GM19328 (cell line): ENCODE measurements at regions not wholly inside any gene's neighbourhood (a gene's known extent, or its start where the extent isn't known, plus 50 kb on each side); places are given as distances from the start of the nearest gene placed in this dataset.

Experiments used
- ATAC-seq: cut with Tn5 transposase; IDR thresholded peaks from one replicate; pipeline ENCODE4 v1.9.1; 2021; ENCODE audit warnings: mild to moderate bottlenecking, moderate library complexity; ENCODE audit not compliant: unreplicated experiment

DNA sequence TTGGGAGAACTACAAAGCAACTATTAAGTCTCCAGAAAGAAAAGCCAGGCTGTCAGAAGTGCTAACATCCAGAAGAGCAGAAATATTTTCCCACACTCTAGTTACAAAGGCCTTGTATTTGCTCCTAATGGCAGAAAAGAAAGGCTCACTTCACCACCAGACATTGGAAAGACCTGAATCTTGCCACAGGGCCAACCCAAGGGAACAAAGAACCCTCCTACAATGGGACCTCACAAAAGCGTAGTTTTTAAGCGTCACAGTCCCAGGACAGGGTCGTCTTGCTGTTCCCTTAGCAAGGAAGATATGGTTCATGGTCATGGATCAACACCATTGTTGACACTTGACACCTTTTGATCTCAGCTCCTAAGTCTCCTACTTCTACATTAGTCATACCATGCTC, 119.1 kb downstream of the RPS29 start:
- no peak for ATAC-seq

DNA sequence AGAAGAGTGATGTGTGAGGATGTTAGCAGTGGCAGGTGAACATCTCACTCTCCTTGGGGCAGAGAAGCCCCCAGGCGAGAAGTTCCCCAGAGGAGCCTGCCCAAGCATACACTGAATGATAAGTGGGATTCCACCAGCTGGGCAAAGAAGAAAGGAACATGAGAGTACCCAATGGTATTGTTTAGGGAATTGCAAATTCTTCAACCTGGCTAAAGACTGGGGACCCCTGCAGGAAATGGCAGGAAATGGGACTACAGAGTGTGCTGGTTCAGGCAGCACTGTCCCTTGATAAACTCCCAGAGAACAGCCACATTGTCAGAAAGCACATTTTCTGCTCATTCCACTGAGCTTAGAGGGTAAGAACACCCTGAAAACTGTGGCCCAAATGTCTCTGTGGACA, 121.3 kb downstream of the RPS29 start:
- no peak for ATAC-seq

DNA sequence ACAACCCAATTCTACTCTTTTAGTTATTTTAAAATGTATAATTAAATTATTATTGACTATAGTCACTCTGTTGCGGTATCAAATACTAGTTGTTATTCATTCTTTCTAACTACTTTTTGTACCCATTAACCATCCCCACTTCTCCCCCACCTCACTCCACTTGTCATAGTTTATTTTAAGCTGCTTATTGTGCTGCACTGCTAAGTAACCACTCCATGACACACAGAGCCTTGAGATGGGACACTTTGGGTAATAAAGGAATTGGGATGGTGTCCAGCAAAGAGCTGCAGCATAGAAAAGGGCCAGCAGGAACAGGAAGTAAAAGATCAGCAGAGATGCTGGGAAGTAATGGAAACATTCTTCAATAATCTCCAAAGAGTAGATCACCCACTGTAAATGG, 123.0 kb downstream of the RPS29 start:
- ATAC-seq = no peak

DNA sequence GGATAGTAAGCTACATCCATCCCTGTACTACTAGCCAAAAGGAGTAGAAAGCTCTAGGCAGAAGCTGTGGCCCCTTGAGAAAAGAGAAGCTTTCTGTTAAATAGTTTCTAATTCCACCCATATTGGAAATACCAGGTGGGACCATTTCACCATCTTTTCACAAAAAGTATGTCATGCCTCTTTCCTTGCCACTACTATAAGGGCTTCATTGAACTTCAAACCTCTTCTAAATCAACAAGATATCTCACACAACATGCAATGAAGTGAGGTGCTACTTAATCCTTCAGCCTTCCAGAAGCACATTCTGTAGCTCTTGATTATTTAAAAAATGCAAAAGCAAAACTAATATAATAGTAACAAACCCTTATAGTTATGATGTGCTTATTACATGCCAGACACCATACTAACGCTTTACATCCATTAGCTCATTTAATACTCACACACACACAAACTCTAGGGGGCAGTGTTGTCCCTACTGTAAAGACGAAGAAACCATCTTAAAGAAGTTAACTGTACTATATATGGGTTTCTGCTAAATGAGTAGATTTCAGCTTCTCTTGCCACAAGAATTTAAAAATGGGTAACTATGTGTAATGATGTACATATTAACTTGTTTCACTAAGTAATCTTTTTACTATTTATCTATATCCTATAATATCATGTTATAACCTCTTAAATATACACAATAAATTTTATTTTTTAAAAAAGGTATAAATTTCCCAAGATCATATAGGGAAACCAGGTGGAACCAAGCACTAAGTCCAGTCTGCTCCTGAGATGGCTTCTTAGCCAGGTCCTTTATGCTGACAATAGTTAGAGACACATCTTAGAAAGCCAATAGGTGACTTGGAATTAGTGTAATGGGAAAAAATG, 124.4 kb downstream of the RPS29 start:
- peak; percentile 93 for ATAC-seq

DNA sequence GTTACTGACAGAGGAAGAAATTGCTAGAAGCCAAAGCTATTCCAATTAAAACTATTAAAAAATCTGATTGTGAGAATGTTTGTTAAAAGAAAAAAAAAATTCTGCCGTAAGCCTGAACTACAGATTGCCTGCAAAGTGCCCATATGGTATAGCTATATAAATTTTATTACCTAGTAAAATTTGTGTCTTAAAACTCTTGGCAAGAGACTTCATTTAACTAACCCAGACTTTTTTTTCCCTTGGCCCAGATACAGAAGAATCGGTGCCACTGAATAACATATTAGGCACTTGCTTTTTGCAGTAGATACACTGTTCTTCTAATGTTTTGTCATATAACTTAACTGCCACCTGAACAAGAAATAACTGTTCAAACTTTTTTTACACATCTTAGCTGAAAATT, 125.5 kb downstream of the RPS29 start:
- no peak for ATAC-seq

DNA sequence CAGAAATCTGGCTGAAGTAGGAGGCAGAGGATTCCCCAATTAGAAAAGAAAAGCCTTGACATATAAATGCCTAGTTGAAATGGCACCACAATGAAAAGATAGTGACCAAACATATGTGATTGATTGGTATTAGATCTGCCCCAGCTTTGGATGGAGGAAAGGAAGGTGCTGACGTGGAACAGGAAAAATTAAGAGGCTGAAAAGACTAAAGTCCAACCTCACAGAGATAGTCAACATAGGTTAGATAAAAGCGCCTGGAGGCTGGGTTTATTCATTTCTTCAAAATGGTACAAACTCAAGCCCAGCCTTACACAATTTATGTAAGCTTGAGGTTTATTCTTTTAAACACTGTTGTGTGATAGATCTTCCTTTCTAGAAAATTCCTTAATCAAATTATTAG, 129.6 kb downstream of the RPS29 start:
- ATAC-seq = no peak

DNA sequence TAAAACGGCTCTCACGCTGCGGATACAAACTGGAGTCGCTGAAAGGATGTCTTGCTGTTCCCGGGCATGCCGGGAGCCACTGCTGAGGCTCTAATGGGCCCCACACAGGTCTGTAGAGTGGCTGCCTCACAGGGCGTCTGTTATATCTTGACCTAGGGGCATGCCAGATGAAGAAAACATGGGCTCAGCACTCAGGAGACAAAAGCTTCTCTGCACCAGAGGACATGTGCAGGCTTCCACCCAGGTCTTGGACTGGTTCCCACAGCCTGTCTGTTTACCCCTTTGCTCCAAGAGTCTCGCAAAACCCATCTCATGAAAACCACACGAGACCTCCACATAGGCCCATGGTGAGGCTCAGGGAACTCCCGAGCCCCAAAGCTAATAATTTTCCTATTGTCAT, 134.2 kb downstream of the RPS29 start:
- ATAC-seq = no peak

DNA sequence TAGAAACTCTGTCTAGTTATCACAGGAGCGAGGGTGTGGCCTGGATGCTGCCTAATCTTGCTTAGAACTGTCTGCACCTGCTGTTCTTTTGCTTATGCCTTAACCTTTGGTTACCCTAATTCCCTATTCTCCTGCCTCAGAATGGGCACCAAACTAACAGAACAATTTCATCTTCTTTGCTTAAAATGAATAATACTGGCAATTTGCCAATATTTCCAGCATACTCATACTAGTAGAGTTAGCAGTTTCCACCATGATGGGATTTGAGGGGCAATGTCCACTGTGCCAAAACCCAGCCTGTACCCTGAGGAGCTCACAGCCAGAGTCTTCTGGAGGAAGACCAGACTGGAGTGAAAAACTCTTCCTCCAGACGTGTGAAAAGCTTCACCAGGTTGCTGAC, 136.4 kb downstream of the RPS29 start:
- no peak for ATAC-seq

DNA sequence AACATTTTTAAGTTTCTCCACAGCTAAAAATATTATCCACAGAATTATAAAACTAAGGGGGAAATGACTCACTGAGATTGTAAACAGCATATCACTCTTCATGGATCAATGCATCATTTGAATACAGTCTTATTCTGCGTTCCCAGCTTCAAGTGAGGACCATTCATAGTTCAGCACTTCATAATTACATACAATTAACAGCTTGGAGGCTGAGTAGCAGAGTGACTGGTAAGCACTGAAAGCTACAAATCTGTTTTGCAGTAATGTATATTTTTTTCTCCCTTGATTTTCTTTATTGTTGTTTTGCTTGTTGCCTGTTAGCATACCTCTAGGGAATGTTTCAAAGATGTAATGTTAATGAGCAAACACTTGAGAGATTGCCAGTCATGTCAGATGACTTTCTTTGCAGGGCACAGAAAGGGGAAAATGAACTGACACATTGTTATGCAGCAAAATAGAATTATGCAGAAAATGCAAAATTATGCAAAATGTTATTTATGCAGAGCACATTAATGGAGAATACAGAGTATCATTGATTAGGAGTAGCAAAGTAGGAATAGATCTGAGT, 138.6 kb downstream of the RPS29 start:
- ATAC-seq = no peak

DNA sequence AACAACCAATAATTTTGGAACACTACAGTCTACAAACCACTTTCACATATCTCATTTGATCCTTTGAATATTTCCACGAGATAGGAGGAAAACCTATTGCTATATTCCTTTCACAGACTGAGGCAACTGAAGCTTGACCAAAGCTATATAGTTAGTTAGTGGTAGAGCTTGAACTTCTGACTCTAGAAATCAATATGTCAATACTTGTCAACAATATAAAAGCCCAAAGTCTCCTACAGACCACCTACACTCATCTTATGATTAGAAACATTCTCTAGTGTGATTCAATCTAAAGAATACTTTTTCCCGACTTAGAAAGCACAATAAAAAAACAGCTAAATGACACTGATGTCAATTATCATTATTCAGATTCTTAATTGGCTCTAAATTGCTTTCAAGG, 139.4 kb downstream of the RPS29 start:
- no peak for ATAC-seq

DNA sequence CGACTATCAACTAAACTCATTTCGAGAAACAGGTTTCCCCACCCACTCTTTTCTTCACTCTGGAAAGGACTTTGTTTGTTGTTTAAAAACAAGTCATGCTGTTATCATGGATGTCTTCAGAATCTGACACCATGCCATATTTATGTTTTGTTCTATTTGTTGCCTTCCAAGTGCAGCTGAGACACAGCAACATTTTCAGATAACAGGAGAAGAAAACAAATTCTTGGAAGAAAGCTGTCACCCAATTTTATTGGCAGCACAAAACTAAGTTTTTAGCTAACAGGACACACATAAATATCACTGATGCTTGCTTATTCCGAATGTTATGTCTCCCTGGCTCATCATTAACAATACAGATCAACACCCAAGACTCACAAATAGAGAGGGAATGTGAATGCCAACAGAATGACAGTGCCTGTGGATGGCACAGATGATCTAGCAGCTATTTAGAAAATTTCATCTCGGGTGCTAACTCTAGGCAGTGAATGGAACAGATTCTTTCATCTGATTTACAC, 147.9 kb downstream of the RPS29 start:
- ATAC-seq = no peak

DNA sequence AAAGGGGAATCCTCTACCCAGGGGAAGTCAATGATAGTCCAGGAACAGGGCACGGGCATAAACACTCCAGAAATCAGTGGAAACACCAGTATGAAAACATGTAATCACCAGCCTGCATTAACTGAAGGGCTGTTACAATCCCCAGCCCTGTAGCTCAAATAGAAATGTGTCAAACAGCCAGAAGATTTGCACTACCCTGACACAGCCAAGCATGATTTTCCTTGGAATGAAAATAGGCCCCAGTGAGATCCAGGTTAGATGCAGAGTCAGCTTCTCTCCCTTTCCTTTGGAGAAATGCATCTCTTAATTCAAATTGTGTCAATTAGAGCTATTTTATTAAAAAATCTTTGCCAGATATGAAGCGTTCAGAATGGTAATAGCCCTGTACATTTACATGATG, 158.1 kb downstream of the RPS29 start:
- ATAC-seq = no peak

DNA sequence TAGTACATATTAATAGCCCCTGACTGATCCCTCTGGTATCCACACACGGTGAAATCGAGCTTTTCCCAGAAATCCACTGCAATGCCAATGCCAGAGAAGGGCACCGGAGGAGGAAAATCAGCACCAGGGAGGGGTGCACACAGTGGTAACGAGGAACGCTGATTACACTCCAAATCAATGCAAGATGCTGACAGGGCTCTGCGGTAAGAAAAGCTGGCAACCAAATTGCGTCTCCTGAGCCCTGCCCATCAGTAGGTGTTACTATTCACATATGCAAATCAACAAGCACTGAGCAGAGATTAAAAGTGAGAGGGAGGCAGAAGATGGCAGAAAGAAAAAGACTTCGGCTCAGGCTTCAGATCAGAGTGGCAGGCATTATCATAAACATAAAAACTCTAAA, 159.1 kb downstream of the RPS29 start:
- no peak for ATAC-seq

DNA sequence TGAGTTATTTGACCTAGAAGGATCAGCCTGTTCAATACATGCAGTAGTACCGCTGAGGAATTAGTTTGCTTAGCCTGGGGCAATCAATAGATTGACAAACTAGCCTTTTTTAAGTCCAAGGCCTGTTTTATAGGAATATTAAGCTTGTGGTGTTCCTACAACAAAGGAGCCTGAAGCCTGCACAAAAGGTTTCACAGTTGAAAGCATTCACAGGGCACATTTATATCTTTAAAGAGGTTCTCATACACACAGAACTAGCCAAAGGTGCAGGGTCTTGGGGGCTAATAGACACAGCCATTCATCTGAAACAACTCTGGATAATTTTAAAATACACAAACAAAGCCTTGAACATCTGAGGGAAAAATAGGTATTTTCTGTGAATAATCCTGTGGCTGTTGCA, 160.3 kb downstream of the RPS29 start:
- no peak for ATAC-seq

DNA sequence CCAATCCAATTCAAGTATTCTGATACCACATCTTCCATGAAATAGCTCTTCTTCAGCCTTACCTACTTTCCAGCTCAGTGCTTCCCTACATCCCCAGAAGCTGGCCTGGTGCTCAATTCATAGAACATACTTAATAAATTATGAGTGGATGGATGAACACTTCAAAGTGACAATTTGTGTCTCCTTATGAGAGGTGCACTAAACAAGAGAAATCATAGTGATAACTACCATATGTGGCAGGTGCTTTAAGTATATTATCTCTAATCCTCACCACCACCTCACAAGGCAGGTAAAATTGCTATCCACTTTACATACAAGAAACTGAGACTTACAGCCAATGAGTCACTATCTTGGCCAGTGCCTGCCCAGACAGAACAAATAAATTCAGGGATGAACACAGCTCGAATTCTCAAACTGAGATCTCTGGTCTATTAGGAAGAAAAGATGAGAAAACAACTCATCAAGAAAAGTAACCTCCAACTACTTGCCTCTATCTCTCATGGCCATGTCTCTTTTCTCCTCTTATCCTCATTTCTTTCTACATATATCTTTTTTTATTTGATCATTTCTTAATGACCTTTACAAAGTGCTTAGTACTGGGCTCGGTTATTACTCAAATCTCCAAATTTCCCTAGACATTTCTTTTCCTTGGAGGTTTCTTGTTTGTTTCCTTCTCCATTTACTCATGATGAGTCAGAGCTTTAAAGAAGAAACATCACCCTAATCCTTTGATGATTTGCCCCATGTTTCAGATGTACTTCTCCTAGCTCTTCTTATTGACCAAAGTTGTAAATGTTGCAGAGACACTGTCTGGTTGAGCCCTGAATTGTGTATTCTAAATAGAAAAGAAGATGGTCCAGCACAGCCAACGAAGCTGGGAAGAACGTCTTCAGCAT, 161.5 kb downstream of the RPS29 start:
- ATAC-seq = no peak

DNA sequence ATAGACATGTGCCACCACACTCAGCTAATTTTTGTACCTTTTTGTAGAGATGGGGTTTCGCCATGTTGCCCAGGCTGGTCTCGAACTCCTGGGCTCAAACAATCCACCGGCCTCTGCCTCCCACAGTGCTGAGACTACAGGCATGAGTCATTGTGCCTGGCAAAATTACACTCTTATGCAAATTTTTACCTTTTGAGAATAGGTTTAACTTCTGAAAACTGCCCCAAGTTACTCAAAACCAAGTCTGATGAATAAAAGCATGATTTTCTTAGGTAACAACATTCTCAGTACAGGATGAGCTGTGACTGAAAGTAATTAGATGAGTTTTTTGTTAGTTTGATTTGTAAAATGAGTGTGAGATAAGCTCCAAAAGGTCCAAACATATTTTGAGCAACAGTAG, 166.0 kb downstream of the RPS29 start:
- no peak for ATAC-seq

DNA sequence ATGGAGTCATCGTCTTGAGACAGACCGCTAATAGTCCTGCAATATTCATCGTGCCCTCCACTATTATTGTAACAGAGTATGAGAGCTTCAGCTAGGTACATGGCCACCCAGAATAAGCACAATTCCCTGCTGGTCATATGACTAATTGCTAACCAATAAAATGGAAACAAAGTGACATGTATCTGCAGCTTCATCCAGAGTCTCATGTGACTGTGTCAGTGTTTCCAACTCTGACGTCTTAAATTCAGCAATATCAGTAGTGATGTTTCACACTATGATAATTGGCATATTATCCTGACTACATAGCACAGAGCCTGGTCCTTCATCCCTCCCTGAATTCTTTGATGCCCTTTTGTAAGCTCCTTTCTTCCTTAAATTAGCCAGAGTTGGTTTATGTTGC, 167.4 kb downstream of the RPS29 start:
- ATAC-seq = no peak

DNA sequence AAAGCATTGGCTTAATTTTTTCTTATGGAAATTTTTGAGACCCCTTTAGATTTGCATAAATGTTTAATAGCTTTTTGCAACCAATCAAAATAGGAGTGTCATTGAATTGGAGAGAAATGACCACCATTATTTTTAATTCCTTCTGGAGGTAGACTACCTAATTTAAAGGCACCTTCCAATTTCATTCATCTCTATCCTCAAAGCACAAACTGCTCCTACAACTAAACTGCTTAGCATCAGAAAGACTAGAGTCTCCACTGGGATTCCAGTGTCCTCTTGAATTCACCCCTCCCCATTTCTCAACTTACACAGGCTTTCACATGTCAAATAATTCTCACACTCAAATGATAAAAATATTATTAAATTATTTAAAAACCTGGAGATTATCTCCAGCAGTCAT, 168.4 kb downstream of the RPS29 start:
- no peak for ATAC-seq

DNA sequence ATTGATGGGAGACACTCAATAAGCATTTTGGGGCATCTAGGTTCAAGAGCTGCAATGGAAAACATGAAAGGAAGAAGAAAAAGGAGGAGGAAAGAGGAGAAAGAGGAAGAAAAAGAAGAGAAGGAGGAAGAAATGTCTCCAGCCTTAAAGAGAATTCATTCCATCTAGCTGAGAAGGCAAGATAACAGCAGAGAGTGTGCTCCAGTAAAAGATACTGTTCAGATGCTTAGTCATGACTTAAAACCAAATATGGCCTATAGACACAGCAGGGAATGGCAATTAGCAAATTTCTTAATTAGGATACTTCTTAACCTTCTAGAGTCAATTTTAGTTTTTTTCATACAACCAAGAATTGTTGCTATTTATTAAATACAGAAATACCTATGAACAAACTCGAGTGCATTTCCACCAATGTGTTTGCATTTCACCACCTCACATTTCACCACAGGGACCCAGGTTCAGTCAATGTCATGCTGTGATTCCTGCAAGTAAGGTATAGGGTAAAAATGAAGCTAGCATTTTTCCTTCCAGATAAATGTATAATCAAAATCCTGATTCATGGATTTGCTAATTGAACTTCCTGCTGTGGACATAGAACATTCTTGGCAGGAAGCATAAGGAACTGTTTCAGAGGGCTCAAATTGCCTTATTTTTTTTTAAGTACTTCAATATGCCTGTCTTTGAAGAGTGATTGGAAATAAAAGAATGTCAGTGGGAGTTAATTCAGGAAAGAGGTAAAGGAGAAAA, 177.8 kb downstream of the RPS29 start:
- ATAC-seq = no peak

DNA sequence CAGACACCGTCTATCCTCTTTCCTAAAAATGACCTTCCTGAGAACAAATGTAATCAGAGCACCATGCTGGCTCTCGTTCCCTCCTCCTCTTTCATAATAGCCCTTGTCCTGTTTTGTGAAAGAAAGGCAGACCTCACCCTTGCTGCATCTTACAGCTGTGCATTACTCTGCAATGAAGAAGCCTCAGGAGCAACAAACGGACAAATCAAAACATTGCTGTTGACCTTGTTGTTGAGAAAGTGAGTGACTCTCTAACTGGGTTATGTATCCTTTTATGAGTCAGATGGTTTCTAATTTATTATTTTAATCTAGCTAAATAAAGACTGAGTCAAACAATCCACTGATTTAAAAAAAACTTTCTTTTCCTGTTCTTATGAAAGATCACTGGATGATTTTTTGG, 180.9 kb downstream of the RPS29 start:
- ATAC-seq = no peak

DNA sequence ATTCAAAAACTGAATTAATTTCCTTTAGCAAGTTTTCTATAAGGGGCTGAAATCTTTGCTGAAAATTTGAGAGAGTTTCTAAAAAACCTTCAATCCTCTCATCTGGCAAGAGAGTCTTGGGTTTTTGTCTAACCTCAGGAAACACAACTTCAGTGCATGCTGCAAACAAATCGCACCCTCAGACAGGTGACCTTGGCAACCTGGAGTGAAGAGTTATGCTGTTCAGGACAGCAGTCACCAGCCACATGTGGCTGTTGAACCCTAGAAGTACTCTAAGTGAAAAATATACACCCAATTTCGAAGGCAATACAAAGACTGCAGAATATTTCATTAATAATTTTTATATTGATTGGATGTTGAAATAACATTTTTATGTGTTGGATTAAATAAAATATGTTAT, 184.8 kb downstream of the RPS29 start:
- no peak for ATAC-seq
